ENCODE measurements at regions not wholly inside any gene's neighbourhood (a gene's known extent, or its start where the extent isn't known, plus 50 kb on each side); places are given as distances from the start of the nearest gene placed in this dataset.
A peak's percentile ranks its signal among the peaks of the same experiment; 100 is the strongest.

GRCh38 chr14:21933681-21934080, 260.1 kb upstream of the OR4E1 start:
- POLR2A ChIA-PET, result no interaction called here
- no peak for TF ChIP-seq CTCF (IDR thresholded peaks at IDR 0.05; ENCODE audit: insufficient read depth, low read length, missing control alignments)
- no peak for DNase-seq (ENCODE audit: low read depth, low spot score)
- H3K4me3 ChIP-seq (ENCODE audit: low read depth, low read length), result no peak overlapping the region
- CTCF ChIA-PET, result no interaction called here

- DNase-seq (ENCODE audit: low read depth, low spot score), result no peak
- ChIA-PET POLR2A (no interaction called here), CTCF (no interaction called here)
- H3K4me3 ChIP-seq (ENCODE audit: low read depth, low read length), result no peak overlapping the region
- no peak for TF ChIP-seq CTCF (IDR thresholded peaks at IDR 0.05; ENCODE audit: insufficient read depth, low read length, missing control alignments)
These were observed 250.9 kb upstream of the OR4E1 start for GRCh38 chr14:21924479-21924878.

- TF ChIP-seq CTCF (IDR thresholded peaks at IDR 0.05; ENCODE audit: insufficient read depth, low read length, missing control alignments), result no peak
- ChIA-PET CTCF (no interaction called here), POLR2A (no interaction called here)
- DNase-seq (ENCODE audit: low read depth, low spot score), result no peak
- H3K4me3 ChIP-seq (ENCODE audit: low read depth, low read length), result no peak overlapping the region
These were observed 250.2 kb upstream of the OR4E1 start for GRCh38 chr14:21923820-21924219.

GRCh38 chr14:21921453-21921852, 247.8 kb upstream of the OR4E1 start:
- POLR2A ChIA-PET, result no interaction called here
- CTCF ChIA-PET, result no interaction called here
- DNase-seq (ENCODE audit: low read depth, low spot score), result no peak
- no peak for TF ChIP-seq CTCF (IDR thresholded peaks at IDR 0.05; ENCODE audit: insufficient read depth, low read length, missing control alignments)
- H3K4me3 ChIP-seq (ENCODE audit: low read depth, low read length), result no peak overlapping the region

GRCh38 chr14:21917699-21918436, 244.2 kb upstream of the OR4E1 start:
- TF ChIP-seq CTCF (IDR thresholded peaks at IDR 0.05; ENCODE audit: insufficient read depth, low read length, missing control alignments), result peak; percentile 56
- ChIA-PET CTCF (interaction anchor here (1.0 to 1.9 kb wide), 7 partner anchors 11 to 183 kb away, joined by 3 to 6 read pairs (median 4); no protein-coding TSS in a partner anchor), POLR2A (no interaction called here)
- no peak for DNase-seq (ENCODE audit: low read depth, low spot score)
- H3K4me3 ChIP-seq (ENCODE audit: low read depth, low read length), result no peak overlapping the region

- no peak for TF ChIP-seq CTCF (IDR thresholded peaks at IDR 0.05; ENCODE audit: insufficient read depth, low read length, missing control alignments)
- POLR2A ChIA-PET, result no interaction called here
- CTCF ChIA-PET, result no interaction called here
- no peak overlapping the region for H3K4me3 ChIP-seq (ENCODE audit: low read depth, low read length)
- DNase-seq (ENCODE audit: low read depth, low spot score), result no peak
These were observed 242.2 kb upstream of the OR4E1 start for GRCh38 chr14:21915826-21916225.
